HG03521 (cell line): ENCODE measurements at regions not wholly inside any gene's neighbourhood (a gene's known extent, or its start where the extent isn't known, plus 50 kb on each side); places are given as distances from the start of the nearest gene placed in this dataset.
"Not testable (repeated sequence)": the region's sequence is repeated elsewhere in the genome, so short reads cannot be mapped to it uniquely, and the experiment has no call there.

Experiments
- ATAC-seq: cut with Tn5 transposase; IDR thresholded peaks from one replicate; pipeline ENCODE4 v1.9.1; 2021; ENCODE audit warnings: mild to moderate bottlenecking, moderate library complexity; ENCODE audit not compliant: unreplicated experiment

DNA sequence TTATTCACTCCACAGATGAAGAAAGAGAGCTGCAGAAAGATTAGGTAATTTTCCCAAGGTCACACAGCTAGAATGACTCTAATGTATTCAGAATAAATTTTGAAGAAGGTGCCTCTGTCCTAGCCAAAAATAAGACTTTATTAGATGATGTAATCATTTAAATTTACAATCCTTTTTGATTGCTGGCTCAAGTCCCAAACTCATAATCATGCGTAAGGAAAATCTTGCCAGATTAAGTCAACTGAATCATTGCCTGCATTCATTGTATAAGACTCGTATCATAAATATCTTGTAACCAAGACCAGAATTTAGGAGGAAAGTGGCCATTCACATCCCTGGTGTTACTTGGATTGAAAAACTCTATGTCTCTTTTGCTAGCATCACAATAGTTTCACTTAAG is 53.1 kb upstream of the STK39 start:
- ATAC-seq = no peak

DNA sequence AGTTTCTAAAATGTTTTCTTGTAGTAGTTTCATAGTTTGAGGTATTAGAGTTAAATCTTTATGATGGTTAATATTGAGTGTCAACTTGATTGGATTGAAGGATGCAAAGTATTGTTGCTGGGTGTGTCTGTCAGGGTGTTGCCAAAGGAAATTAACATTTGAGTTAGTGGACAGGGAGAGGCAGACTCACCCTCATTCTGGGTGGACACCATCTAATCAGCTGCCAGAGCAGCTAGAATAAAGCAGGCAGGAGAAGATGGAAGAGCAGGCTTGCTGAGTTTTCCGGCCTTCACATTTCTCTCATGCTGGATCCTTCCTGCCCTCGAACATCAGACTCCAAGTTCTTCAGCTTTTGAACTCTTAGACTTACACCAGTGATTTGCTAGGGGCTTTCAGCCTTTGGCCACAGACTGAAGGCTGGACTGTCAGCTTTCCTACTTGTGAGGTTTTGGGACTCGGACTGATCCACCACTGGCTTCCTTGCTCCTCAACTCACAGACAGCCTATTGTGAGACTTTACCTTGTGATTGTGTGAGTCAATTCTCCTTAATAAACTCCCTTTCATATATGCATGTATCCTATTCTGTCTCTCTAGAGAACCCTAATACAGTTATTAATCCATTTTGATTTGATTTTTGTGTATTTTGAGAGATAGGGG is 56.8 kb upstream of the STK39 start:
- ATAC-seq = no peak

DNA sequence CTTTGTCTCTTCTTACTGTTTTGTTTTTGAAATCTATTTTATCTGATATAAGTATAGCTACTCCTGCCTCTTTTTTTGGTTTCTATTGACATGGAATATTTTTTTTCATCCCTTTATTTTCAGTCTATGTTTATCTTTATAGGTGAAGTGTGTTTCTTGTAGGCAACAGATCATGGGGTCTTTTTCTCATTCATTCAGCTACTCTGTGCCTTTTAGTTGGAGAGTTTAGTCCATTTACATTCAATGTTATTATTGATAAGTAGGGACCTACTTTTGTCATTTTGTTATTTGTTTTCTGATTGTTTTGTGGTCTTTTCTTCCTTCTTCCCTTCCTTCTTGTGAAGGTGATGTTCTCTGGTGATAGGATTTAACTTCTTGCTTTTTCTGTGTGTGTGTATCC is 60.0 kb upstream of the STK39 start:
- ATAC-seq = no peak

DNA sequence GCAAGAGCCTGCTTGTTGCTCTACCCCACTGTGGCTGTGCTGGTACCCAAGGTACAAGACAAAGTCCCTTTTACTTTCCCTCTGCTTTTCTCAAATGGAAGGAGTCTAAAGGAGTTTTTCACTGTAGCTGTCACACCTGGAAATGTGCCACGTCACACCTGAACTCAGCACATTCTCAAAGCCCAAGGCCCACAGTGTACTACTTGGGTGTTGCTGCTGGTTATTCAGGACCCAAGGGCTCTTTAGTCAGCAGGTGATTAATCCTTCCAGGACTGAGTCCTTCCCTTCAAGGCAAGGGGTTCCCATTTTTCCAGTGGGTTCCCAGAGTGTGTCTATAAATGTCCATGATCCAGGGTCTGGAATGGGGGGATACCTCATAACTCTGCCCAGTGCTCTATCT is 63.2 kb upstream of the STK39 start:
- ATAC-seq = no peak

DNA sequence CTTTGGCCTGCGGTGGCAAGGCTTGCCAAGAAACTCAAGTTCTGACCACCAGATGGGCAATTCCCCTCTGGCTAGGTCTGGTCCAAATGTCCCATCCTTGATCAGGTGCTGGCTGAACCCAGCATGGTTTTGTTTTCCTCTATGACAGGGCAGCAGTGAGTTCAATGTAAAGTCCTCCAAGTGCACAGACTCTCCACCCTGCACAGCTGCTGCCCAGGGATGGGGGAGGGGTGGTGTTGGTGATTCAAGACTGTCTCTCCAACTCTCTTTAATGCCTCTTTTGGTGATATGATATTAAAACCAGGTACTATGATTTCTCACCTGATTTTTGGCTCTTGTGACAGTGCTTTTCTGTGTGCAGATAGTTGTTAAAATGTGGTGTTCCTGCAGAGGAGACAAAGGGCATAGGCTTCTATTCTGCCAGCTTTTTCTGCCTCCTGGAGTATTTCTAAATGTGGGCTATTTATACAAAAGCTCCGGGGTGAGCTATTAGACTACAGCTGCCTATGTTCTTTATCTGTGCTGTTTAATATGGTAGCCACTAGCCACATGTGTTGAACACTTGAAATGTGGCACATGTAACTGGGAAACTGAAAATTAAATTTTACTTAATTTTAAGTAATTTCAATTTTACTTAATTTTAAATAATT is 64.0 kb upstream of the STK39 start:
- no peak for ATAC-seq

DNA sequence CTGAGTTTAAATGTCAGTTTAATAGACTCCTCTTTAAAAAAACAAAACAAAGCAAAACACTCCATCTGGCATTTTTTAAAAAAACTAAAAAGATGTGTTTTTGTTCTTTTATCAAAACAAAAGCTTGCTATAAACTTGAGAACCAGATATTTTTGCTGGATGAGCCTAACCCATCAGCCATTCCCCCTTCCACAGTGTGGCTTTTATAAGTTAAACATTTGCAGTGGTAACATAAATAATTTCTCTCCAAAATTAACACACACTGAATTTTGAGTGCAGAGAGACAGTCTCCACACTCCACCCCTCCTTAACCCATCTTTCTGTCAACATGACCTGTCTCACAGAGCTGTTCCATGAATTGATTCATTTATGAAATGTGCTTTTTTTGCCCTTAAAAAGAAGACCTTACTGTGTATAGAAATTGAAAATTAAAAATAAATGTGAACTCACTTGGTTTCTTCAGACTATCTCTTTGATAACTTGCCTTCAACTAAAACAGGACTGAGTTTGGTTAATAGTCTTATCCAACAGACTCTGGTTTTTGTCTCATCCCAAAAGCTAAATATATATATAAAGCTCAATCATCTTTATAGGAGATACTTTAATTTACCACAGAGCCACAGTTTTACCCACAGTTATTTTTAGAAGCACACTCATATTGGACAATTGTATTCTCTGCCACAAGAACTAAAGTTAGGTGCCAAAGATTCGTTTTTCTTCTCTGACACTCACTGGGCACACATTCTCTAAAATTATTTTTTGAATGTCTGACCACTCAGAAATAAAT is 64.8 kb upstream of the STK39 start:
- no peak for ATAC-seq

DNA sequence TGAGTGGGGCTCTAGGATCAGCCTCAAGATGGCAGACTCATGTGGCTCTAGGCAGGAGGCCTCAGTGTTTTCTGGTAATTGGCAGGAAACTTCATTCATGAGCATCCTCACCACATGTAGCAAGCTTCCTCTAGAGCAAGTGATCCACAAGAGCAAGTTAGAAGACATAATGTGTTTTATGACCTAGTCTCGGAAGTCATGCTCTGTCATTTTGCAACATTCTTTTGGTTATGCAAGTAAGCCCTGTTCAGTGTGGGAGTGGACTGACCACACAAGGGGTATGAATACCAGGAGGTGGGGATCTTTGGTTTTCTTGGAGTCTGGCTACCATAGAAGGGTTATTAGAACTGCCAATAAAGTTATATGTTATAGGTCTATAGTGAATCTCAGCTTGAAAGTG is 66.8 kb upstream of the STK39 start:
- ATAC-seq = no peak

DNA sequence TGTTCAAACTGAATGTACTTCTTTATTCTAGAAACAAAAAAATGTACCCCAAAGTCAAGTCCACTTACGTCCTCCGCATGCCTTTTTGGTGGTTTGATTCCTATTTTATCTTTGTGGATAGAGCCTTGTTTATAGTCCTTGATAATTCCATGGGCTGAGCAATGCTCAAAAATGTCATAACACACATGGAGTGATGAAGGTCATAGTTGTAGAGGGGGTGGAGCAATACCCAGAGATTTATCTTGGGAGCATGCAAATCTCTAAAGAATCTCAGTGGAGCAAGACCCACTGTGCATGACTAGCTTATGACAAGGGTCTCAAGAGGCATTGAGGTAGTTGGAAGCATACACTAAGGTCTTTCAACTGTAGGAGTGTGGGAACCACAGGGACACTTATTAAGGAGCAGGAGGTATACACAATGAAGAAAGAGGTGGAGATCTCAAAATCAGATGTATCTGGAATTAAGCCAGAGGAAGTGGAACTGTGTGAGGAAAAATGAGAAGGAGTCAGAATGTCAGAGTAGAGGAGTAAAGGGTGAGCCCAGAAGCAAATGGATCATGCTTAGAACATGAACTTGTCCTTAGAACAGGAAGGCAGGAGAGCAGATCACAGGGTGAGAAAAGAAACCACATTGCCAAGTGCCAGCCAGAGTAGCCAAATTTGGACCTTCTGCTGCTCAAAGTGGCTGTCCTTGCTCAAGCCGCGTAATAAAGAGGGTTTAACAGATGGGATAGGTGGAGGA is 68.1 kb upstream of the STK39 start:
- ATAC-seq = no peak

DNA sequence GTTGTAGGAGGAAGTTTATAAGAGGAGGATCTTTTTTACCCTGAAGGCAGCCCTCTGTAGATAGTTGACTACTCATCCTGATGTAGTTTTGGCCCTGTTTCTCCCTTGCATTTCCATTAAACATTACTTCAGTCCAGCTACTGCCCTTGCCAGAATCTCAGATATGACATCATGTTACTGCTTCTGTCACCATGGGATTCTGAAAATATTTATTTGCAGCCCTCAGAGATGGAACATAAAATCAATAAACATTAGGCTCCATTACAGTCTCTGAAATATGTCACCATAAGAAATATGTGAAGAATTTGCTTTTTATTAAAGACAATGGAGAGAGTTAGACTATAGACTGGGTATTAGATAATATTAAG is 68.7 kb upstream of the STK39 start:
- ATAC-seq = no peak

DNA sequence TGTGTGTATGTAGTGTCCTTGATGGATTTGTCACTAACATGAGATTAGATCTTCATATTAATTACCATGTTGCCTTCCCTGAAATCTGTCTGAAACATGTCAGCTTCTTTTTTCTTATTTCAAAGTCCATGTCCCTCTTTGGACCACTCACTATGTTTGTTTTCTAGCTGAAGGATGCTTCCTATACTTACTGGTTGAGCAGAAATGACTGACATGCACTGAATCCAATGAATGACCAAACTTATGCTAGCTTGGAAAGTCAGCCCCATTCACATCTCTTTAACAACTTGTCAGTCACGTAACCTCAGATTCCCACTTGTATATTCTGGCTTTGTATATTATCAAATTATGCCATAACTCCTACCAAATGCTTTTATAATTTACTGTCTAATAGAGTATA is 69.9 kb upstream of the STK39 start:
- ATAC-seq = no peak

DNA sequence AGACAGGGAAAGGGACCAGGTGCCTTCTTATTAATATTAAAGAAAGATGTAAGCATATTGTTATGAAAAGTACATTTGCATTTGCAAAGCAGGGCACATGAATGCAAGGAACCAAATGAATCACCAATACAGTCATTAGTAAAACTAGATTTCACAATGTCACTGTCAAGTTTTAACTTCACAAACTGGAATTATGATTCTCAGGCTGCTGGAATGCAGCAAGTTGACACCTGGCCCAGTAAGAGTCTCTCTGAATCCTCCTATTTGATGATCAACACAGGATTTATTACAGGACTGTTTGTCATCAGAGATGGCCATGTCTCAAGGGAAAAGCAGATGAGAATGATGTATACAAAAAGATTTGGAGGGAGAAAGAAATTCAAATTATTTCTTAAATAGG is 72.9 kb upstream of the STK39 start:
- no peak for ATAC-seq

DNA sequence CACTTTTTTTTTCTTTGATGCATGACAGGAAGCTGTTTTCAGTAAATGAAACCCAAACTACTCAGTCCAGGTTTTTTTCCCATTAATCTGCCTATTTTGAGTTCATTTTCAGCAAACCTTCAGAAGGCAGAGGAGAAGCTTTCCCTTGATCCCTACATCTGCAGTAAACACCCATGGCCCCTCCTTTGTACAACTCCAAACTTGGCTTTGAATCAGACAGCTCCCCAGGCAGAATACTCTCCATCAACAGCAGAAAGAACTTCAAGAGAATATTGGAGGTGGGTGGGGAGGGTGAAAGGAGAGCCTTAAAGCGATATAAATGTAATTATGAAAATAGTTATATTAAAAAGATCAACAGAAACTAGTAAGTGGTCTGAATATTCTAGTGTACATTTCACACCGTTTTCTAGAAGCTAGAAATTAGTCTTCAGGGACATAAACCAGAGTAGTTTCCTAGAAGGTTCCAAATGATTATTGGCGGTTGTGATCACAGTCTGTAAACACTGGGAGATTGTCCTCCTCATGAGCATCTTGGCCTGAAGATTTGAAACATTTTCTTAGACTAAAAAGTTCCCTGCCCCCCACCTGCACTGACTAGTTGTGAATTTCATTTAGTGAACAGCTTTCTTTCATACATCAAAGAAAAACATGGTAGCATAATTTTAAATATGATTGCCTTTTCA is 75.1 kb upstream of the STK39 start:
- ATAC-seq = no peak

DNA sequence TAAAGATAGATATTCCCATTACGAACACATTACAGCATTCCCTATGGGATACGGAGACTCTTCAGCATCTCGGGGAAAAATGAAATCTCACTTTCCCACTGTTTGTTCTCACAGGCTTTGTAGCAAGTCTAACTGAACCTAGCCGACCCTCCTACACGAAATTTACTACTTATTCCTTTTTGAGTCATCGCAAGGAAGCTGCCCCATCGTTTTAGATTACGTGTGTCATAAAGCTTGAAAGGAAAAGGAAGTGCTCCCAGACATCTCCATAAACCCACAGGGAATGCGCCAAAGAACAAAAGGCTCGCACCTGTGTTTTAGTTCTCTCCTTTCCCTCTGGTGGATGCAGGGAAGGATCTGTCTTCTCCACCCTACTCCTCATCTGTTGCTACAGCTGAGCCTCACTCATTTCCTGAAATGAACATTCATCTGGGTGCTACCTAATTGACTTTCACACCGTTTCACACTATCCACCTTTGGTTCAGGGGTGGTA is 76.2 kb upstream of the STK39 start:
- ATAC-seq = no peak

DNA sequence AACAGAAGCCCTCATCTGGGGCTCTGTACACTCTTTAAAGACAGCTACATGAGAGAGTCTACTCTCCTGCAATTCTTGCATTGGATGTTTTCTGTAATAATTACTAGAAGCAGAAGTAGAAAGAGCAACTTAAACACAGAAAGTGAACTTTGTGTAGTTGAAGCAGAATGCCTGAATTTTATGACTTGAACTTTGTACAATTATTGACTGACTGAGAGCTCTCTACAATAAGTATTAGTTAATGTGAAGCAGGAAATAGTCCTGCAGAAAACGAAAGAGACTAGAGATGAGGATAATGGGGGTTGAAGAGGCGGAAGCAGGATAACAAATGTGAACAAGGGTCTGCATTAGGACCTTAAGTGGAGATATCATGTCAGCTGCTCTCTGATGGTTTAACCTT is 79.2 kb upstream of the STK39 start:
- no peak for ATAC-seq

DNA sequence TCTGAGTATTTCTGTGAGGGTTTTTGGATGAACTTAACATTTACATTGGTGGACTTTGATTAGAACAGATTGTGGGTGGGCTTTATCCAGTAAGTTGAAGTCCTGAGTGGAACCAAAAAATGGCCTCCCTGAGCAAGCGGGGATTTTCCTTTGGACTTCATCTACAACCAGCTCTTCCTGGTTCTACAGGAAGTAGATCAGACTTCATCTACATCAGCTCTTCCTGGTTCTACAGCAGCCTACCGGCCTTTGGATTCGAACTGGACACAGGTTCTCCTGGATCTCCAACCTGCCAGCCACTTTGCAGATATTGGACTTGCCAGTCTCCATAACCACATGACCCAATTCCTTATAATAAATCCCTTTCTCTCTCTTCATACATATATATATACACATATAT is 79.9 kb upstream of the STK39 start:
- ATAC-seq = no peak

DNA sequence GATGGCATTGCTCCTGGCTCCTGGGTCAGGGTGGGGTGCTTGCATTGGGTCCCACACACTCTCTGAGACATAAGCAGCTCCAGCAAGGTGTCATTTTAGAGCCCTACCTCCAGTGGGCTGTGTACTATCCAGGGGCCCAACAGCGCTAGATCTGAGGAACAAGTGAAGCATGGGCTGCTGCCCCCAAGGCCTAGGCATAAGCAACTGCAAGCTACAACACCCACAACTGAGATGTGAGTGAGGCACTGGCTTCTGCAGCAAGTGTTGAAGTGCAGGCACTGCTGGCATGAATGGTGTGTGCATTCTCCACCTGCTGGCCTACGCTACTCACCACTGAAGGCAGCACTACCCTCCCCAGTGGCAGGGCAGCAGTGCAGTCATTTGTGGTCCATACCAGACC is 81.0 kb upstream of the STK39 start:
- ATAC-seq = no peak

DNA sequence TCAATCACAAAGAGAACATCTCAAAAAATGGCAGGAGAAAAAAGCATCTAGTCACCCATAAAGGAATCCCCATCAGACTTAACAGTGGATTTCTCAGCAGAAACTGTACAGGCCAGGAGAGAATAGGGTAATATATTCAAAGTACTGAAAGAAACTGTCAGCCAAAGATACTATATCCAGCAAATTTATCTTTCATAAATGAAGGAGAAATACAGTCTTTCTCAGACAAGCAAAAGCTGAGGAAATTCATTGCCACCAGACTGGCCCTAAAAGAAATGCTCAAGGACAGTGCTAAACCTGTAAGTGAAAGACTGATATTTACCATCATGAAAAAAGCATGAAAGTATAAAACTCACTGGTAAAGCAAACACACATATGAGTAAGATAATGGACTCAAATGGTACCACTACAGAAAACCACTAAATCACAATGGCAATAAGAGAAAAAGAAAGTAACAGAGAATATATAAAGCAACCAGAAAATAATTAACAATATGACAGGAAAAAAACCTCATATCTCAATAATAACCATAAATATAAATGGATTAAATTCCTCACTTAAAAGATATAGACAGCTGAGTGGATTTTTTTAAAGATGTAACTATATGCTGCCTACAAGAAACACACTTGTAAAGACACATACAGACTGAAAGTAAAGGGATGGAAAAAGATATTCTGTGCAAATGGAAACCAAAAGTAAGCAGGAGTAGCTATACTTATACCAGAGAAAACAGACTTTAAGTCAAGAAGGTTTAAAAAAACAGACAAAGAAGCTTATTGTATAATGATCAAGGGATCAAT is 83.4 kb upstream of the STK39 start:
- ATAC-seq = no peak

DNA sequence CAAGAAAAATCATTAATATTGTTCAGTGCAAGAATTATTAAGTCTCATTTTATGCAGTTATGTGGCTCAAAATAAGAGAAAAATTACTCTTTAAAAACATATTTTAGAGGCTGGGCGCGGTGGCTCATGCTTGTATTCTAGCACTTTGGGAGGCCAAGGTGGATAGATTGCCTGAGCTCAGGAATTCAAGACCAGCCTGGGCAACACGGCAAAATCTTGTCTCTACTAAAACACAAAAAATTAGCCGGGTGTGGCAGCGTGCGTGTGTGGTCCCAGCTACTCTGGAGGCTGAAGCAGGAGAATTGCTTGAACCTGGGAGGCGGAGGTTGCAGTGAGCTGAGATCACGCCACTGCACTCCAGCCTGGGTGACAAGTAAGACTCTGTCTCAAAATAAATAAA is 87.9 kb upstream of the STK39 start:
- not testable (repeated sequence) for ATAC-seq

DNA sequence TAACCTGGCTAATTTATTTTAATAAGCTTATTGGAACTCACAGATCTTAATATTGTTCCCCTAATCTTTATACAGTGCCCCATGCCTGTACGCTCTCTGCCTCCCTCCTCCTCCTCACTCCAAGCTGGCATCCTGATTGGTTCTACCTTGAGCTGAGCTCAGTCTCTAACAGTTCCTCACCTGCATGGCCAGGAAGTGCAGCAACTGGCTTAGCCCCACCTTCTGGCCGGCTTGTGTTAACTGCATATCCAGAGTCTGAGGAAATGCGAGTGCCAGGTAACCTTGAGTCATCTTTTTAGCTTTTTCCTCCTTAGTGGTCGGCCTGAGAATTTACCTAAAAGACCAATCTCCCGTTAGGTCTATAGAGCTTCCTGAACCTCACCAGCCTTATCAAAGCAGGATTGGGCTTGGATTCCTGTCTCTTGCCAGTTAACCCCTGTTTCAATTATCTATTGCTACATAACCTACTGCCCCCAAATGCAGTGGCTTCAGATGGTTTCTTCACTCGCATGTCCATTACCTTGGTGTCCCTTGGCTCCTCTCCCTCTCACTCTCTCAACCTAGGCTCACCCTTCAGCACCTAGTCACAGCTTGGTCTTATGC is 89.5 kb upstream of the STK39 start:
- no peak for ATAC-seq

DNA sequence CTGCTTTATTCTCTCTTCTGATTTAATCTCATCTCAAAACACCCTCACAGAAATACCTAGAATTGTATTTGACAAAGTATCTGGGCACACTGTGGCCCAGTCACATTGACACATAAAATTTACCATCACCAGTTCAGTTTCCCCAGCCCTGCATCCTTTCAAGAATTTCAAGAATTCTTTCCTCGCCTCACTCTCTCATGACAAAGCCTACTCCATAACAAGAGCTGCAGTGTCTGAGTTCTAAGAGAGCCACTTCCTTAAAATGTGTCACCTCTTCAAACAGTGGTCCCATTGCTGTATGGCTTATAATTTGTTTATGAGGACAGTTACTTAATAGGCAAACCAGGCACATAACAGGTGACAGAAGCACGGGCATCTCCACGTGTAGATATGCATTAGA is 90.9 kb upstream of the STK39 start:
- no peak for ATAC-seq
